GM23248 (cell line): ENCODE measurements at regions not wholly inside any gene's neighbourhood (a gene's known extent, or its start where the extent isn't known, plus 50 kb on each side); places are given as distances from the start of the nearest gene placed in this dataset.

Experiments
- EZH2 ChIP-seq: fragments of 200-600 bp; sonication (generic); IDR thresholded peaks from 2 replicates; pipeline ENCODE4 v1.6.1; 2018; ENCODE audit warnings: antibody characterized with exemption, mild to moderate bottlenecking; ENCODE audit not compliant: insufficient read depth, poor library complexity, severe bottlenecking
- EZH2phosphoT487 ChIP-seq: fragments of 200-600 bp; sonication (generic); IDR thresholded peaks from 2 replicates; pipeline ENCODE4 v1.6.1; 2018; ENCODE audit warnings: antibody characterized with exemption, moderate library complexity, mild to moderate bottlenecking, low read depth; ENCODE audit not compliant: insufficient read depth

DNA sequence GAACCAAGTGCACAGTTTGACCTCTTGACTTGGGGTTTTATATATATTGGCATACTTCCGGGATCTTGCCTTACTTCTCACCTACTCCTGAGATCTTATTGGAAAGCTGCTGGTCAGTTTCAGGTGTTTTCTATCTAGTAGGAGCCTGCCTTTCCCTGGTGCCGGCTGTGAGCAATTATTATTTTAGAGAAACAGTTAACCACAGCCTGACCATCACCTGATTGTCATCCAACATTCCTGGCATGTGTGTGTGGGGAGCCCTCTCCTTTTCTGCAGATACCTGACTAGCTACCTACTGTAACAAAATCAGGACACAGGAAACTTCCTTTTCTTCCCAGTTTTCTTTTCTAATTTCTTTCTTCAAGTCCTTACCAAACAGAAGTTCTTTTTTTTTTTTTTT, 220.4 kb downstream of the ATP23 start:
- TF ChIP-seq EZH2 = no peak
- no peak for TF ChIP-seq EZH2phosphoT487
